Nucleus accumbens (tissue), 56 donors: ENCODE measurements at regions not wholly inside any gene's neighbourhood (a gene's known extent, or its start where the extent isn't known, plus 50 kb on each side); places are given as distances from the start of the nearest gene placed in this dataset.
"Not testable (repeated sequence)": the region's sequence is repeated elsewhere in the genome, so short reads cannot be mapped to it uniquely, and the experiment has no call there.

Experiments used
- DNase-seq, 56 donors: peaks; one replicate each; lab custom pipeline; 2025; lab: John Stamatoyannopoulos, UW

DNA sequence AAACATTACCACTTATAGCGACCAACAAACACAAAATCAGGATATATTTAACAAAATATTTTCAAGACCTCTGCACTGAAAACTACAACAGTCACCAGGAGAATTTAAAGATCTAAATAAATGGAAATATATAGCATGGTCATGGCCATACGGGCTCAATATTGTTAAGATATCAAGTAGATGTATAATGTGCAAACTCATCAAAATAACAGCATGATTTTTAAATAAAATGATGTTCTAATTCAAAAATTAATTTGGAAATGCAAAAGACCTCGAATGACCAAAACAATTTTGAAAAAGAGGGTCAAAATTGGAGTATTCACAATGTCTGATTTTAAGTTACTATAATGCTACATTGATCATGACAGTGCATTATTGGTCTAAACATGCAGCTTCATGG is 159.1 kb upstream of the NDN start:
- no peak for DNase-seq

DNA sequence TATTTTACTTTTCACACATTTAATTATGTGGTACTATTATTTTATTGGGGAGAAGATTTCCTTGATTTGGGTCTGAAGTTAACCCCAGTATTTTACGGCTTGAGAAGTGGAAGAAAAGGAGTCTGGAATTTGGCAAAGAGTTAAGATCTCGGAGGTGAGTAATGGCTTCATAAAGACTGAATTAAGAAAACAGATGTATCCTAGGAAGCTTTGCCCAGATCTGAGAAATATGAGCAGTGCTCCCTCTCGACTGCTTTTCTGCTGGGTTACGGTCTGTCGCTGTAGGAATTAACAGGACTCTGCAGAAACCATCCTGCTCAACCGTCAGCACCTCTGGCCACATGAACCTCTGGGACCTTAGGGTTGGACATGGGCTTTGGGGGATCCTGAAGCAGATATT is 163.6 kb upstream of the NDN start:
- no peak for DNase-seq

DNA sequence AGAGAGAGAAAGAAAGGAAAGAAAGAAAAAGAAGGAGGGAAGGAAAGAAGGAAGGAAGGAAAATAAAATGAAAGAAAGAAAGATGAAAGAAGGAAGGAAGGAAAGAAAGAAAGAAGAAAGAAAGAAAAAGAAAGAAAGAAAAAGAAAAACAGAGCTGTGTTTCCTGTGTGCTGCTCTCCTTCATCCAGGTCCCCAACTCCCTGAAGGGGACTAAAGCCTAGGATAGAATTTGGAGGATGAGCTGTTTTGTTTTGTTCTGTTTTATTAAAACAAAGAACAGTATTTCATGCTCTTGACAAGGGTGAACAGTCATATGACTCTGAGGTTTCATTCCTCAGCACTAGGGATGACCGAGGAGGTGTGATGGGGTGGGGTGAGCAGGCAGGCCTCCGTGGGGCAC is 164.8 kb upstream of the NDN start:
- DNase-seq = no peak

DNA sequence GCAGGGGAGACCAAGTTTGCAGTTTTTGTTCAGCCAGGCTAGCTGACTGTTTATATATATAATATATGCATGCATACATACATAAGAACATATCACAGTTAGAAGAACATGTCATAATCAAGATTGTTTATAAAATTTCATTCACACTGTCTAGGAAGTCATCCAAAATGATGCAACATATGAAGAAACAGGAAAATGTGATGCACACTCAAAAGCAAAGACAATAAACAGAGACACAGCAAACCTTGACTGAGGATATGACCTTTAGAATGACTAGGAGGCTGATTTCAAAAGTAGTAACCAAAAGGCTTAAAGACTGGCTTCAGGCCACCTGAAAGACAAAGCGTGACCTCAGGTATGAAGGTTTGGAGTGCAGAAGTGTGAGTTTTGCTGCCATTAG is 166.2 kb upstream of the NDN start:
- no peak for DNase-seq

DNA sequence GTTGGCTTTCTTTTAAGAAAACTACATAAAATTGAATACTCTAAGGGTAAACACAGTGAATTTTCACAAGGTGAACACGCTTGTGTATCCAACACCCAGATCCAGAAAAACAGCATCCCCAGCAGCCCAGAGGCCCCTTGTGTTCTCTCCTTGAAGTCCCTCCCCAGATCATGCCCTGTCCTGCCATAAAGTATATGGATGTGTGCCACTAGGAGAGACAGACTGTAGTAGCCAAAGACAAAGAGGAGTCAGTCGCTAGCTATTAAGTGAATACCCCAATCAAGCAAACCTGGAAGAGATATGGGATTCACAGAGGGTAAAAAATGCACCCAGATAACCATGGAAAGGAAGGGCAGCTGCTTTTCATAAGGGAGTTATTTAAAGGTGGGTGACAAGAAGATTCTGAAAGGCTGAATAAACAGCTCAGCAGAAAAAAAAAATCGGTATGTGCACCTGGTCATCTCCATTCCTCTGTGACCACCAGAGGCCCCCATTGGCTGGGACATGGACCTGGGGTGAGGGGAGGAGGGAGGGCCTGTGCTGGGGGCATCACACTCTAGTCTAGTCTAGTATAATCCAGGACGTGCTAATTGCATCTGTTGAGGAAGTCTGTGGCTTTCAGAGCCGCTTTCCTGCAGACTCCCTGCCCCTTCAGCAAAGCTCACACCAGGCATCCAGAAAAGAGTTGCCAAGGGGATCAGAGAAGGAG is 167.3 kb upstream of the NDN start:
- no peak for DNase-seq

DNA sequence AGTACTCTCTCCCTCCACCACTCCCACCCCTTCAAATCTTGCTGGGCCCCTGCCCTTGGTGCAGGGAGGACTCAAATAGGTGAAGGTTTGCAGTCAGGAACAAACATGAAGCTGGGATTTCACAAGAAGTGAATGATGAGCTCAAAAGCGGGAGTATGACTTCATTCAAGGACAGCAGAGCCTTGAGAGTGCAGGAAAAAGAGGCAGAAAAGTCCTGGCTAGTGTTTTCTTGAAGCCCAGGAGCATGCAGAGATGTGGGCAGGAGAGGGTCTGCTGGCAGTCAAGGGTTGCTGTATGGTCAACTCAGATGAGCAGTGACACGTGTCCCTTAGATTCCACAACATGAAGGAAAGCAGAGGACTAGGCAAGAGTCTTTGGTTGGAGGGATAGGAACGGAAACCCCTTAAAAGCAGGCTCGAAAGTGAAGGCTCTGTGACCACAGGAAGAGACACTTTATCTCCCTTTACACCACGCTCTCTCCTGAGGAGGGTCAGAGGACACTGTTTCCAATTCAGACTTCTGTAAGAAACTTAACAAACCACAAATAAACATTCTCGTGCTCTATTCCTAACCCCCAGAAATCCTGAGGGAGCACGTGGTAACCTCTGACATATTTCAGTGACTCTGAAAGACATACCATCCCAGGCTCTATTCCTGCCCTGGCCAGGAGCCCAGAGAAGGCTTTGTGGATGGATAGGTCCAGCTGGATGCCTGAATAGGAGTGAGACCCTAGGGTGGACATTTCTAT is 168.0 kb upstream of the NDN start:
- no peak for DNase-seq

DNA sequence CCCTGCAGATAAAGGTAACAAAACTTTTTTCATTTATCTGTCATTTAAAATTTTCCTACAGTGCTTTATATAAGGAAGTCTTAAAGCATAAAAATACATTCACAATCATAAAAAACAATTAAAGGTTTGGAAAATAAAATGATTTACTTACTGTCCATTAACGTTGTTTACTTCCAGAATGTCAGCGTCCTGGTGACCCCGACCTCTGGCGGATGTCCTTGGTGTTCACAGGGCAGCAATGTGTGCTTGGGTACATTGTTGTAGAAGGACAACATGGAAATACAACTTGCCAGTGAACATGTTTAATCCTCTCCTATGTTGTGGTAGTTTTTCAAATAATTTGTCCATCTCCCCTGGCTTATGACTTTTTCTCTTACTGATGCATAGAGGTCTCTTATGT is 168.8 kb upstream of the NDN start:
- no peak for DNase-seq

DNA sequence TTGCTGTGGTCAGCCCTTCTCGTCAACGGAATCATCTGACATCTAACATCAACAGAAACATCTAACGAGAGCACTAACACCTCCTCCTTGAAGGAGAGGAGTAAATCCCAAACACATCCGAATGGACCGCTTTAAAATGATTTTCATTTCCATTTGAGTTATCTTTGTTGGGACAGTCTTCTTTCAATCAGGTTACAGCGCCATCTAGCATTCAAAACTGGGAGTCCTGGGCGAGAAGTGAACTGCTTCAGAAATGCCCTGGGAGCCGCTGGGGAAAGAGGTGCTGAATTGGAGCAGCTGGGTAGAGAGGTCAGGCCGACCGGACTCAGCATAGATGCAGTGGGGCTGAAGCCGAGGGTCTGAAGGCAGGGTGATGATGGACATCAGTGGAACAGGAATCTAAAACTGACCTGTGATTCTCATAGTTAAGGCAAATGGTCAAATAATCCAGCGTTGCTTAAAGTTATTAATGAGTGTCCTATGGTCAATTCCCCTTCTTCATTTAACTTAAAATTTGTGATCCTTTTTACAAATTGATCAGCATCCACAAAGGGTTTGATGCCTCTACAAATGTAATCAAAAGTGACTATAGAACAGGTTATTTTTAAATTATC is 170.0 kb upstream of the NDN start:
- peak in 23 of 56 donors; percentile 3 to 73 (median 23) for DNase-seq

DNA sequence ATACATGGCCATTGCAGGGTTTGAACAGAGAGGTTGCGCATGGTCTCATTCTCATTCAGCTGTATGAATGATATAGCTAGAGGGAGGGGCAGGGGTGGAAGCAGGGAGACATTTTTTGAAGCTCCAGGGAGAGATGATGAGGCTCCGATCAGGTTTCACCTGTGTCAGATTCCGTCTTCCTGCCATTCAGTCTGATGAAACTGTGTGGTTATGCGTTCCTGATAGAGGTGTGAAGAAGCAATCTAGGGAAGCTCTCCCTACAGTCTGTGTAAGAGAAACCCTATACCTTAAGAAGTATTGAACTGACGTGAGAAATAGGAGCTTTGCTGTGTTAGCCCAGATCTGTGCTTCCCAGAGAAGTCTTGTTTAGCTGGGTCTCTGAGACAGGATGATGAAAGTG is 171.9 kb upstream of the NDN start:
- DNase-seq = no peak

DNA sequence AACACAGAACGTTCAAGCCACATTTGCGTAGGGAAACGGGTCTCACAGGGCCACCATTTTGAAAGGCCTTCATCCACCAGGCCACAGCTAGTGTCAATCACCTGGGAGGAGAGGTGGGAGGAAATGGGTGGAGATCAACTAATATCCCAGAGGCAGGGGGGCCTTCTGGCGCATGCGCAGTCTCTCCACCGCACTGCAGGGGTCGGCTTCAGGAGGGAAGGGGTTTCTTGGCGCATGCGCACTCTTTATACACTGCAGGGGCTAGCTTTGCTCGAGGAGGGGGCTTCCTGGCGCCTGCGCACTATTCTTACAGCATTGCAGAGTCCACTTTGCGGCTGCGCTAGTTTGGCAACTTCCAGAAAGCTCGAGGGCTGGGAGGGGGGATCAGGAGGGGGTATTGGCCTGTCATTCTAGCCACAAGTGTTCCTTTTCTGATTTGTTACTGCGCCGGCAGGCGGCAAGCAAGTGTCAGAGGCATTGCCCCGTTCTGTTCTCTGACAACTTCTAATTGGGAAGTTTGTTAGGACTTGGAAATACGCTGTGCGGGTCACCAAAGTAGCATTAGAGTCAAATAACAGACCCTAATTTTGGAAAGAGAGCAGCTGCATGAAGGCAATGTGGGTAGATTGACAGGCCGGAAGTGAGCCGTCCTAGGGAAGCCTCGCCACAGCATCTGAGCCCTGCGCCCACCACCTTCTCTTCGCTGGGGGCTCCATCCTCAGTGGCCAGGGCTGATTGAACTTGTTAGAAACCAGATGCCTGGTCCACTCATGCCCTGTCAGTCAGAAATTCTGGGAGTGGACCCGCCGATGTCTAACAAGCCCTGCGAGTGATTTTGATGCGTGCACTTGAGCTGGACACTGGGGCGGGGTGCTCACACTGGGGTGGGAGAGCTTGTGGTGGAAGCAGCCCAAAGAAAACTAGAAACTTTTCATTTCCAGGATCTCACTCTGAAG is 173.5 kb upstream of the NDN start:
- no peak for DNase-seq

- DNase-seq = peak in 2 of 56 donors; percentile 5 to 13
These were observed 179.7 kb upstream of the NDN start for GRCh38 chr15:23866832-23867231.

- peak in 4 of 56 donors; percentile 6 to 23 (median 12) for DNase-seq
These were observed 182.3 kb upstream of the NDN start for GRCh38 chr15:23869396-23869795.

GRCh38 chr15:23873613-23874012 is 186.5 kb upstream of the NDN start:
- not testable (repeated sequence) for DNase-seq

DNA sequence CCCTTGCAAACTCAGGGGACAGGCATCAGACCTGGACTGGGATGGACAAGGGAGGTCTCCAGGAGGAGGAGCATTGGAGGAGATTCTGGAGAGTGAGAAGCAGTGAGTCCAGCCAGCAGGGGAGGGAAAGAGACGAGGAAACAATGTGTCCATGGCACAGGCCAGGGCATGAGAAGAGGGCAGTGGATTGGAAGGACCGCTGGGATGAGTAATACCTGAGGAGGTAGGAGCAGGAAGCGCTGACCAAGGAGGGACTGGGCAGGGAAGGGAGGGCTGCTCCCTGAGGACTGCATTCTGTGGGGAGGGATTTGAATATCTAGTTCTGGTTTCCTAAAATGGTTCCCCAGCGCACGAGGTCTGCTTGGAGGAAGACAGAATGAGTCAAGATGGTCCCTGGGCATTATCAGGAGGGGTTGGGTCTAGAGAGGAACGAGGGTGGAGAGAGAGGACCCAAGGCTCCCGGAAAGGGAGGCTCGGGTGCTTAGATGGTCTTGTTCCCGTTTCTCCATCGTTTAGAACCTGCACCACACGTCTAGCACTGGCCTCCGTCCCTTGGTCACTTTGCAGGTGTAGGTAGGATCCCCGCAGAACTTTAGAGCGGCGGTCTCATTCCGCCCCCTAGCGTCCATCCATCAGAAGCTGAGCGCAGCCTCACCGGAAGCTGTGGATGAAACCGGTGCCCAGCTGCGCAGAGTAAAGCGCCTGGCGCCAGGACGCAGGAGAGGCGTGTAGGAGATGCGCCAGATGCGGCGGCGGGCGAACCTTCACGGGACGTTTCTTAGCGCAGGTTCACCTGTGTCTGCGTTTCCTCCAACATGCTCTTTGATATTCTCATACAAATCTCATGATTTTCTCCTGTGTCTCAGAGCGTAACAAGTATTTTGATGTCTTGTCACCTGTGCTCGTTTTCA is 190.7 kb upstream of the NDN start:
- DNase-seq = peak in 20 of 56 donors; percentile 6 to 60 (median 28)

DNA sequence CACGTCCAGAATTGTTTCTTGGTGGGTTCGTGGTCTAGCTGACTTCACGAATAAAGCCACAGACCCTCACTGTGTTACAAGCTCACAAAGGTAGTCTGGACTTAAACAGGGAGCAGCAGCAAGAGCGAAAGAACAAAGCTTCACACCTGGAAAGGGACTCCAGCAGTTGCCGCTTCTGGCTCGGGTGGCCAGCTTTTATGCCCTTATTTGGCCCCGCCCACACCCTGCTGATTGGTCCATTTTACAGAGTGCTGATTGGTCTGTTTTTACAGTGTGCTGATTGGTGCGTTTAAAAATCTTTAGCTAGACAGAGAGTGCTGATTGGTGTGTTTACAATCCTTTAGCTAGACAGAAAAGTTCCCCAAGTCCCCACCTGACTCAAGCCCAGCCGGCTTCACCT is 194.2 kb upstream of the NDN start:
- DNase-seq = no peak

DNA sequence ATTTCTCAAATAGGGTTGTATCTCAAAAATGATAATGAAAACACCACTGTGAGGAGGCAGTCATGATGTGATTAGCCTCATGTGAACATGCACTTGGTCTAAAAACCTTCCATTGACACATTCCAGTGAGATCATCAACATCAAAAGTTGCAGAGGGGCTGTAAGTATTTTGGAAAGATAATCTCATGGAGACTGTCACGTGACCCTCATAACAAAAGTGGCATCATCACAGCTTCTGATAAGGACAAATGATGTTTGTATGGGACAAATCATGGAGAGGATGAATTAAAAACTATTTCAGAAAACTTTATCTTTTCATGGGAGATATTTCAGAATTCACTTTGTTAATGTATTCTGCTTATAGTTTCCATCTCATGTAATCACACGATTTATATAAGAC is 203.1 kb upstream of the NDN start:
- DNase-seq = no peak

DNA sequence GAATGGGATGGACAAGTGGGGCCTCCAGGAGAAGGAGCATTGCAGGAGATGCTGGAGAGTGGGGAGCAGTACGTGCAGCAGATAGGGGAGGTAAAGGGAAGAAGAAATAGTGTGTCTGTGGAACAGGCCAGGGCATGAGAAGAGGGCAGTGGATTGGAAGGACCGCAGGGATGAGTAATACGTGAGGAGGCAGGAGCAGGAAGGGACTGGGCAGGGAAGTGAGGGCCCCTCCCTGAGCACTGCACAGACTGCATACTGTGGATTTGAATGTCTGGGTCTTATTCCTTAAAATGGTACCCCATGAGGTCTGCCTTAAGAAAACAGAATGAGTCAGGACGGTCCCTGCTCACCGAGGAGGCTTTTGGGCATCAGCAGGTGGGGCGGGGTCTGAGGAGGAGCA is 210.0 kb upstream of the NDN start:
- no peak for DNase-seq

DNA sequence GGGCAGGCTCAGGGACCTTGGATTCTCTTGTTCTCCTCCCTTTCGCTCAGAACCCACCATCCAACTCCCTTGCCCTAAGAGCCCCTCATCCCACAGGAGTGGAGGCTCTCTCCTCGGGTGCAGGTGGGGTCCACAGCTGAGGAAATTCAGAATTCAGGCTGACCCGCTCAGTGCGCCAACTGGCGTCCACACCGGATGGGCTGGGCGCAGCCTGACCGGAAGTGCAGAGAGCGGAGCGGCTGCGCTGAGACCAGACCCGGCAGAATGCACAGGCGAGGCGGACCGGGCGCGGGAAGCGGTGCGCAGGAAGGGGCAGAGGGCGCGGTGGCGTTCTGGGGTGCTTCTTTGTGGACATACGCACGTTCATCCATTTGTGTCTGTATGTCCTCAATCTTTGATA is 210.4 kb upstream of the NDN start:
- DNase-seq = peak in 2 of 56 donors; percentile 3 to 12

GRCh38 chr15:23910030-23910429 is 222.9 kb upstream of the NDN start:
- DNase-seq = no peak

GRCh38 chr15:23912191-23912590 is 225.1 kb upstream of the NDN start:
- peak in 36 of 56 donors; percentile 1 to 73 (median 20) for DNase-seq
